GM12872 (cell line): ENCODE measurements at regions not wholly inside any gene's neighbourhood (a gene's known extent, or its start where the extent isn't known, plus 50 kb on each side); places are given as distances from the start of the nearest gene placed in this dataset.

Source experiments
- TF ChIP-seq, protein P1 (sequence below): IDR thresholded peaks from 3 replicates; pipeline ENCODE4 v1.5.1; 2011; ENCODE audit warnings: low read depth, mild to moderate bottlenecking, low read length, moderate library complexity; ENCODE audit not compliant: insufficient read depth

DNA sequence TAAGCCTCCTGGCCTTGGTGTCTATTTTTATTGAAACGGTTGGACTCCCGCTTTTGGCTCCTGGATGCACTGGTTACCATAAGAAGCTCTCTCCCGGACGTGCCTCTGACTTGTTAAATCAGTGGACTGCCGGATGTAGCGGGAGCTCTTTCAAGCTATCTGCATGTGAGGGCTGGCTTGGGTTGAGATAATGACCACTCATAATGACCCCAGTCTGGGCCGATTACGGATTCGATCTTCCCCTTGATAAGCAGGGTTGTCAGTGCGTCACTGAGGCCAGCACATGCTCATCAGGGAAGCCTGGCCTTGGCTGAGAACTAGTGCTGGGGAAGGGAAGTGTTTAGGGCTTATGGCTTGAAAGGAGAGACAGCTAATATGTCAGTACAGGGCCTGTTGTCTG is 528.1 kb downstream of the CDH26 start:
- TF ChIP-seq, protein P1, sequence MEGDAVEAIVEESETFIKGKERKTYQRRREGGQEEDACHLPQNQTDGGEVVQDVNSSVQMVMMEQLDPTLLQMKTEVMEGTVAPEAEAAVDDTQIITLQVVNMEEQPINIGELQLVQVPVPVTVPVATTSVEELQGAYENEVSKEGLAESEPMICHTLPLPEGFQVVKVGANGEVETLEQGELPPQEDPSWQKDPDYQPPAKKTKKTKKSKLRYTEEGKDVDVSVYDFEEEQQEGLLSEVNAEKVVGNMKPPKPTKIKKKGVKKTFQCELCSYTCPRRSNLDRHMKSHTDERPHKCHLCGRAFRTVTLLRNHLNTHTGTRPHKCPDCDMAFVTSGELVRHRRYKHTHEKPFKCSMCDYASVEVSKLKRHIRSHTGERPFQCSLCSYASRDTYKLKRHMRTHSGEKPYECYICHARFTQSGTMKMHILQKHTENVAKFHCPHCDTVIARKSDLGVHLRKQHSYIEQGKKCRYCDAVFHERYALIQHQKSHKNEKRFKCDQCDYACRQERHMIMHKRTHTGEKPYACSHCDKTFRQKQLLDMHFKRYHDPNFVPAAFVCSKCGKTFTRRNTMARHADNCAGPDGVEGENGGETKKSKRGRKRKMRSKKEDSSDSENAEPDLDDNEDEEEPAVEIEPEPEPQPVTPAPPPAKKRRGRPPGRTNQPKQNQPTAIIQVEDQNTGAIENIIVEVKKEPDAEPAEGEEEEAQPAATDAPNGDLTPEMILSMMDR = no peak

DNA sequence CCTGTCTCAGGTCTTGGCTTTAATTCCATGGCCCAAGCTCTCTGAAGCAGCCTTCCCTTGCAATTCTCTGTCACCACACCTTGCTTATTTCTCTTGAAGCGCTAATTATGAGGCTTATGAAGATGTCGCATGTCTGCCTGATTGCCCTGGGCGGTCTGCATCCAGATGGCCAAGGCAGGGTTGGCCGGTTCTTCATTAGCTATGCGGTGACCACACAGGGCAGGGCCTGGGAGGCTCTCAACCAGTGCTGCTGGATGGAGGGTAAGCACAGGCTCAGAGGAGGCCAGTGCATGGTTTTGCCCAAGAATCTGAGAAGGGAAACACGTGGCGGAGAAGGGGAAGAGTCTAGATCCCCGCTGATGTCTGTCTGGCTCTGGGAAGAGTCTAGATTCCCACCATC is 528.7 kb downstream of the CDH26 start:
- TF ChIP-seq, protein P1 = no peak

DNA sequence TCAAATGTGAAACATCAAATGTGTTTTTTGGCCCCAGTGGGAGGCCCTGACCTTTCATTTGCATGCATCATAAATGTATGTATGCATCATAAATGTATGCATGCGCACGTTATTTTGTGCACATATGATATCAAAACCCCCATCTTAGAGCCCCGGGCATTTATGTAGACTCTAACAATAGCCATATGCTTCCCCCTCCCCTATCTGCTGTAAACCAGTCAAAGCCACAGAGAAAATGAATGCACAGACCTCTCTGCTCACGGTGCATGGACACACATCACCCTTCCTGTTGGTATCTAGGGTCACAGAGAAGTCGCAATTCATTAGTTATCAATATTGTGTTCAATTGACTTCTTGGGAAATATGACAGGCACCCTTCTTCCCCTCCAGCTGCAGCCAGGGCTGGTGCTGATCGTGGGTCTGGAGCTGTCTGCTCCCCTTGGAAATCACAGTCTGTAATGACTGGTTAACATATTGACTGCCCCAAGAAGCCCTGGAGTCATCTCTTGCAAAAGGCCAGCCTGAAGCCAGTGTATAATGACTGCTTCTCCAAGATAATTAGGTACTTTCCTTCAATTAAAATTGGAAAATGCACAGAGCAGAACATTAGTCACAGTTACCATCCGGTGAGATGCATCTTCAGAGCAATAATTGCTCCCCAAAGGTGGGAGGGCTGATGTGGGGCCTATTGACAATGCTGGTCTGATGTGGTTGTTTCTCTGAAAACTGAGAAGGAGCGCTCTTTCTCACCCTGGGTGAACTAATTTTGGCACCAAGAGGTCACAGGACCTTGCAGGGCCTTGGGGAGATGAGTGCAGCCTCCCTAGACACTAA is 532.2 kb downstream of the CDH26 start:
- TF ChIP-seq, protein P1 = no peak

DNA sequence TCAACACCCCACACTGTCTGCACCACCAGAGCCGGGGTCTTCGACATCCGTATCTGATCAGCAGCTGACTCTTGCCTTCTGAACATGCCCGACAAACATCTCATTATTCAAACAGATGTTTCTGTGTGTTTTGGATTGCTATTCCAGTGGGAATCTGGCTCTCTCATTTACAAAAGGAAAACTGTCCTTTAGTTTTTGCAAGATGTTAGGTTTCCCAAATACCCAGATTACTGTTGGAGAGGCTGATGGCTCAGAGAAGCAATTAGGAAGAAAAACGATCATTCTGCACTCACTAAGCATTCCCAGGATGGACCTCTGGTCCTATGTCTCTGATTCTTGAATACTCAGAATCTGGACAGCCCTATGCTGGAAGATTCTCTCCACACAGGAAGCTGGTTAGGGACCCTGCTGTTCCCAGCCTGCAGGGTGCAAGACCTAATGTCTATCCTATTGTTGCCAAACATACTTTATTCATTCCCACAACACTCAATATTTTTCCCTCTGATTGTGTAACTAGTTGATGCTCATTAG is 532.9 kb downstream of the CDH26 start:
- TF ChIP-seq, protein P1 = no peak

DNA sequence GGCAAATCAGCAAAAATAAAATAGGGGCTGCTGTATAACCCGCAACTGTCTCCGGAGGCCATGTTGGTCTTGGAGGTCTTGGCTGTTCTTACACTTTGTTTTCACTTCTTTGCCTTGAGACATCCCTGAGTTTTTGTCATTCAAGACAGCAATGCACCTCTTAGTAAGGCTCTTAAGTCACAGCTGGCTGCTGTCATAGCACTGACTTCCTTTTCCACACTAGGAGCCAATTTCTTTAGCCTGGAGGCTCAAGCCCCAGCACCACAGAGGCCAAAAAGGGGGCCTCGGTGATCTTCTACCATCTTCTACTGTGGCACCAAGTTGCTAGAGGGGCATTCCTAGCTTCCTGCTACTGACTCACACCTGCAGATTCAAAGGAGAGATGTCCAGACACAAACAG is 536.3 kb downstream of the CDH26 start:
- TF ChIP-seq, protein P1 = no peak

DNA sequence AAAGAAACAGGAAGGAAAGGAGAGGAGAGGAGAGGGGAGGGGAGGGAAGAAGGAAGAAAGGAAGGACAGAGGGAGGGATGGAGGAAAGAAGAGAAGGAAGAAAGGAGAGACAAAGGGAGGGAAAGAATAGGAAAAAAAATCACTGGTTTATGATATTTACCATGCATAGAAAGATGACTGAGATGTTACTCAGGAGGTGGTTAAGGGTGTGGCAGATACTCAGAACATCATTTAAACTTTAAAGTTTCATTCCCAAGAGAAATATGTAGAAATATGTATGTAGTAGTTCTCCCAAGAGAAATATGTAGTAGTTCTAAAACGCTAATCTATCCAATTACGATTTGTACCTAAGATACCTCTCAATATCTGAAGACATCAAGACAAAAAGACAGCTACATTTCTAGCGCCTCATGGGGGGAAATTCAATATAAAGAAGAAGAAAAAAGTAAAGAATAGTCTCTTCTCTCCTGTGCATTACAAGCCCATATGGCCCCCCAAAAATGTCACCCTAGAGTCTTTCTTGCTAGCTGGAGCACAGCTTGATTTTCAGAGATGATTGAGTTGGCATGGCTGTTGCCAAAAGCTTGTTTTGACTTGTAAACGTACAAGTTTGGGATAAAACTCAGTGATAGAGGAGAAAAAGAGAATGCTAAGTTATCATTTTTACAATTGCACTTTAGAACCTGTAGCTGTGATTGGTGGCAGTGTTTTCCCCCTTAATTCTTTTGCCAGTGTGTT is 539.2 kb downstream of the CDH26 start:
- TF ChIP-seq, protein P1 = no peak

DNA sequence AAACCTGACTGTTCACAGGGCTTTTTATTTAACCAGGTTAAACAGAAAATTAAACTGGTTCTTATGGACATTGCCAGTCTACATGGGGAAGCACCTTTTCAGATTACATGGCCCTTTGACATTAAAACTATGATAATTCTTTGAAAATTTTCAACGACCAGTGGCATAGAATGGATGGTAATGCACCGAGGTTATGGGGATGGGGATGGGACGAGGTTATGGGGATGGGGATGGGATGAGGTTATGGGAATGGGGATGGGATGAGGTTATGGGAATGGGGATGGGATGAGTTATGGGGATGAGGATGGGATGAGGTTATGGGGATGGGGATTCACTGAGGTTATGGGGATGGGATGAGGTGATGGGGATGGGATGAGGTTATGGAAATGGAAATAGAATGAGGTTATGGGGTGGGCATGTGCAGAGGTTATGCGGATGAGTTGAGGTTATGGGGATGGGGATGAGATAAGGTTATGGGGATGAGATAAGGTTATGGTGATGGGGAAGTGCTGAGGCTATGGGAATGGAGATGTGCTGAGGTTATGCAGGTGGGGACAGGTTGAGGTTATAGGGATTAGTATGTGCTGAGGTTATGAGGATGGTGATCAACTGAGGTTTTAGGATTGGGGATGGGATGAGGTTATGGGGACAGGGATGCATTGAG is 541.9 kb downstream of the CDH26 start:
- TF ChIP-seq, protein P1 = no peak
